GM10248 (cell line): ENCODE measurements at regions not wholly inside any gene's neighbourhood (a gene's known extent, or its start where the extent isn't known, plus 50 kb on each side); places are given as distances from the start of the nearest gene placed in this dataset.
"Not testable (repeated sequence)": the region's sequence is repeated elsewhere in the genome, so short reads cannot be mapped to it uniquely, and the experiment has no call there.

ENCODE experiments used
- CTCF ChIA-PET: fragments of 300-600 bp; sonication (Branson Sonifier 250); formaldehyde crosslinking; extraction: SDS; loops from one replicate; lab custom pipeline; 2021; ENCODE audit warnings: antibody characterized with exemption; lab: Yijun Ruan, JAX
- POLR2A ChIA-PET: fragments of 350-650 bp; sonication (Branson Sonifier 250); formaldehyde crosslinking; extraction: SDS; loops from one replicate; lab custom pipeline; 2020; ENCODE audit warnings: antibody characterized with exemption; lab: Yijun Ruan, JAX
- DNase-seq: peaks from one replicate; pipeline ENCODE4 v3.0.0; 2012; ENCODE audit errors: extremely low spot score
- TF ChIP-seq, protein P1 (sequence below): IDR thresholded peaks from 2 replicates; pipeline ENCODE4 v1.5.1; 2012; ENCODE audit warnings: mild to moderate bottlenecking, low read depth; ENCODE audit errors: extremely low read depth, missing control alignments, control extremely low read depth

DNA sequence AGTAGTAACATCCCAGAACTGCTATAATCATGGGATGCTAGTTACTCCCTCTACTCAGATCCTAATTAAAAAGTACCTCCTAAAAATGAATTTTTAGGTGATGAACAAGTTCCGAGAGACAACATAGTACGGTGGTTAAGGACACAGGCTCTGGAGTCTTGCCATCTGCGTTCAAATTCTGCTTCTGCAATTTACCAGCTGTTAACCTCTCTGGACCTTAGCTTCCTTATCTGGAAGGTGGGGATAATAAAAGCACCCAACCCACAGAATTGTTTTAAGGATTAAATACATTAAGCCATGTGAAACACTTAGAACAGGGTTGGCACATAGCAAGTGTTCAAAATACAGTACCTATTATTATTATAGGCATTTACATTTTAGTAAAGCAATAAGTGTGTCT is 77.5 kb upstream of the XPA start:
- TF ChIP-seq, protein P1, sequence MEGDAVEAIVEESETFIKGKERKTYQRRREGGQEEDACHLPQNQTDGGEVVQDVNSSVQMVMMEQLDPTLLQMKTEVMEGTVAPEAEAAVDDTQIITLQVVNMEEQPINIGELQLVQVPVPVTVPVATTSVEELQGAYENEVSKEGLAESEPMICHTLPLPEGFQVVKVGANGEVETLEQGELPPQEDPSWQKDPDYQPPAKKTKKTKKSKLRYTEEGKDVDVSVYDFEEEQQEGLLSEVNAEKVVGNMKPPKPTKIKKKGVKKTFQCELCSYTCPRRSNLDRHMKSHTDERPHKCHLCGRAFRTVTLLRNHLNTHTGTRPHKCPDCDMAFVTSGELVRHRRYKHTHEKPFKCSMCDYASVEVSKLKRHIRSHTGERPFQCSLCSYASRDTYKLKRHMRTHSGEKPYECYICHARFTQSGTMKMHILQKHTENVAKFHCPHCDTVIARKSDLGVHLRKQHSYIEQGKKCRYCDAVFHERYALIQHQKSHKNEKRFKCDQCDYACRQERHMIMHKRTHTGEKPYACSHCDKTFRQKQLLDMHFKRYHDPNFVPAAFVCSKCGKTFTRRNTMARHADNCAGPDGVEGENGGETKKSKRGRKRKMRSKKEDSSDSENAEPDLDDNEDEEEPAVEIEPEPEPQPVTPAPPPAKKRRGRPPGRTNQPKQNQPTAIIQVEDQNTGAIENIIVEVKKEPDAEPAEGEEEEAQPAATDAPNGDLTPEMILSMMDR, result no peak
- CTCF ChIA-PET, result no interaction called here
- DNase-seq, result no peak
- POLR2A ChIA-PET, result no interaction called here

GRCh38 chr9:97778740-97779139 is 74.3 kb upstream of the FOXE1 start:
- CTCF ChIA-PET, POLR2A ChIA-PET: not testable (repeated sequence)

GRCh38 chr9:97779608-97780007 is 73.4 kb upstream of the FOXE1 start:
- POLR2A ChIA-PET, result no interaction called here
- TF ChIP-seq, protein P1, result no peak
- CTCF ChIA-PET, result no interaction called here
- no peak for DNase-seq

More at GRCh38 chr9:97778740-97779139, 74.3 kb upstream of the FOXE1 start:
- not testable (repeated sequence) for DNase-seq

GRCh38 chr9:97781902-97782301 is 71.1 kb upstream of the FOXE1 start:
- TF ChIP-seq, protein P1, result no peak
- CTCF ChIA-PET, result interaction anchor here (1.1 kb wide), 1 partner anchor 108 kb away, joined by 3 read pairs; no protein-coding TSS in a partner anchor
- POLR2A ChIA-PET, result interaction anchor here (0.6 kb wide), 1 partner anchor 402 kb away, joined by 3 read pairs; no protein-coding TSS in a partner anchor
- no peak for DNase-seq

GRCh38 chr9:97786341-97786740 is 66.7 kb upstream of the FOXE1 start:
- ChIA-PET CTCF (interaction anchor here (1.0 kb wide), 1 partner anchor 30 kb away, joined by 3 read pairs; no protein-coding TSS in a partner anchor), POLR2A (no interaction called here)
- TF ChIP-seq, protein P1, result no peak

GRCh38 chr9:97787551-97787950 is 65.5 kb upstream of the FOXE1 start:
- CTCF ChIA-PET, result interaction anchor here (2.2 kb wide), 1 partner anchor 11 kb away, joined by 5 read pairs; no protein-coding TSS in a partner anchor
- TF ChIP-seq, protein P1, result no peak
- POLR2A ChIA-PET, result no interaction called here

More at GRCh38 chr9:97786341-97786740, 66.7 kb upstream of the FOXE1 start:
- DNase-seq, result no peak

DNA sequence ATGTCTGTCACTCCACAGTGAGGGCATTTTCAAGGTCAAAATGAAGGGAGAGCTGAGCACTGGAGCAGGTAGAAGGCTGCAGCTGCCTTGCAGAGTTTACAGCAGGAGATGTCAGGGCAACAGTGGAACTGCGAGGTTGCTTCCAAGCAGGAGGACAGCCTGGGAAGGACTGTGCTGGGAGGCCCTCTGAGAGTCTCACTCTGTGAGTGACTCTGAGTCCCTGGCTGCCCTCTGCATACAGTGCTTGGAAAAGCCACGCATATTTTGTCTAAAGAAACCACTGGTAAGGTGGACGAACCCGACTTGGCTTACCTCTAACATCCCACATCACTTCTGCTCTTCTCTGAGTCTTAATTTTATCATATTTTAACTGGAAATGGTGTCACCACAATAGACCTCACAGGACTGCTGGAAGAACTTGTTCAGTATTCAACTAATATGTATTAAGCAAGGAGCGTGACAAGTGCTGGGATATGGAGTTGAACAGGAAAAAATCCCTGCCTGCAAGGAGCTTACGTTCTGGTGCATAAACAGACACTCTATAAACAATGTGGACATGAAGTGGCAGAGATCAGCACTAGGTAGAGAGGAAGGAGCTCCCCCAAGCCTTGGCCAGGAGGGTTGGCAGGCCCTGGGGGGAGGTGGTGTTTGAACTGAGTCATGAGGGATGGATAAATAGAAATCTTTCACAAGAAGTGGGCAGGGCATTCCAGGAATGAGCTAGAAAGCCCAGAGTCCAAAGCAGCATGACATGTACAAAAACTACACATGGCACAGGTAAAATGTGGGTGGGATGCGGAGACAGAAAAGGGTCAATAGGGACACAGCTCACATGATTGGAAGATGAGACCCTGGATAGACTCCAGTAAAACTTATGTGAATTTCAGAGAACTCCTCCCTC is 64.0 kb upstream of the FOXE1 start:
- CTCF ChIA-PET, result interaction anchor here (1.4 to 2.2 kb wide), 2 partner anchors 9 to 26 kb away, joined by 3 to 5 read pairs; no protein-coding TSS in a partner anchor
- TF ChIP-seq, protein P1, result no peak
- DNase-seq, result no peak
- POLR2A ChIA-PET, result no interaction called here

More at GRCh38 chr9:97787551-97787950, 65.5 kb upstream of the FOXE1 start:
- no peak for DNase-seq
